NCI-H748 treated with DMSO at 0.1 percent for 48 hours (cell line): ENCODE measurements at regions not wholly inside any gene's neighbourhood (a gene's known extent, or its start where the extent isn't known, plus 50 kb on each side); places are given as distances from the start of the nearest gene placed in this dataset.

Experiments used
- DNase-seq: peaks from one replicate; lab custom pipeline; 2025; lab: John Stamatoyannopoulos, UW

- DNase-seq = no peak
Observed at GRCh38 chr9:12133416-12133815, 559.8 kb upstream of the TYRP1 start.

GRCh38 chr9:12141422-12141821, 551.8 kb upstream of the TYRP1 start:
- no peak for DNase-seq

- DNase-seq = no peak
Observed at GRCh38 chr9:12155401-12156134, 537.6 kb upstream of the TYRP1 start.

- DNase-seq = no peak
Observed at GRCh38 chr9:12162181-12162815, 530.9 kb upstream of the TYRP1 start.

GRCh38 chr9:12163723-12164458, 529.3 kb upstream of the TYRP1 start:
- no peak for DNase-seq

- DNase-seq = no peak
Observed at GRCh38 chr9:12166518-12166917, 526.7 kb upstream of the TYRP1 start.

GRCh38 chr9:12170456-12170855, 522.7 kb upstream of the TYRP1 start:
- DNase-seq = no peak

- DNase-seq = no peak
Observed at GRCh38 chr9:12178634-12179033, 514.6 kb upstream of the TYRP1 start.

GRCh38 chr9:12182806-12183205, 510.4 kb upstream of the TYRP1 start:
- no peak for DNase-seq

GRCh38 chr9:12183321-12183720, 509.9 kb upstream of the TYRP1 start:
- DNase-seq = no peak

- no peak for DNase-seq
Observed at GRCh38 chr9:12185856-12186255, 507.3 kb upstream of the TYRP1 start.

- DNase-seq = no peak
Observed at GRCh38 chr9:12191630-12192029, 501.6 kb upstream of the TYRP1 start.

GRCh38 chr9:12194731-12195130, 498.5 kb upstream of the TYRP1 start:
- no peak for DNase-seq

- no peak for DNase-seq
Observed at GRCh38 chr9:12195456-12195855, 497.7 kb upstream of the TYRP1 start.

GRCh38 chr9:12204512-12204911, 488.7 kb upstream of the TYRP1 start:
- no peak for DNase-seq

- DNase-seq = no peak
Observed at GRCh38 chr9:12212860-12213259, 480.3 kb upstream of the TYRP1 start.

- DNase-seq = no peak
Observed at GRCh38 chr9:12221470-12221869, 471.7 kb upstream of the TYRP1 start.

GRCh38 chr9:12224449-12224848, 468.7 kb upstream of the TYRP1 start:
- DNase-seq = peak; percentile 6

GRCh38 chr9:12230708-12231107, 462.5 kb upstream of the TYRP1 start:
- DNase-seq = no peak

GRCh38 chr9:12231832-12232231, 461.4 kb upstream of the TYRP1 start:
- no peak for DNase-seq

- no peak for DNase-seq
Observed at GRCh38 chr9:12232836-12233235, 460.3 kb upstream of the TYRP1 start.

GRCh38 chr9:12253941-12254340, 439.2 kb upstream of the TYRP1 start:
- no peak for DNase-seq

- no peak for DNase-seq
Observed at GRCh38 chr9:12266758-12267157, 426.4 kb upstream of the TYRP1 start.
